Activated CD8-positive, alpha-beta memory T cell treated with anti-CD3 and anti-CD28 coated beads, Interleukin-2, amount 50 U/mL, for 48 hours (primary cell): ENCODE measurements at regions not wholly inside any gene's neighbourhood (a gene's known extent, or its start where the extent isn't known, plus 50 kb on each side); places are given as distances from the start of the nearest gene placed in this dataset.

Source experiments
- DNase-seq: peaks from one replicate; pipeline ENCODE4 v3.0.0-alpha.2; 2020

- no peak for DNase-seq
Observed at GRCh38 chr18:40866013-40866645, 1088.9 kb upstream of the PIK3C3 start.

- DNase-seq: no peak
Observed at GRCh38 chr18:40864846-40865245, 1090.2 kb upstream of the PIK3C3 start.

GRCh38 chr18:40863801-40864200, 1091.2 kb upstream of the PIK3C3 start:
- DNase-seq: no peak

DNA sequence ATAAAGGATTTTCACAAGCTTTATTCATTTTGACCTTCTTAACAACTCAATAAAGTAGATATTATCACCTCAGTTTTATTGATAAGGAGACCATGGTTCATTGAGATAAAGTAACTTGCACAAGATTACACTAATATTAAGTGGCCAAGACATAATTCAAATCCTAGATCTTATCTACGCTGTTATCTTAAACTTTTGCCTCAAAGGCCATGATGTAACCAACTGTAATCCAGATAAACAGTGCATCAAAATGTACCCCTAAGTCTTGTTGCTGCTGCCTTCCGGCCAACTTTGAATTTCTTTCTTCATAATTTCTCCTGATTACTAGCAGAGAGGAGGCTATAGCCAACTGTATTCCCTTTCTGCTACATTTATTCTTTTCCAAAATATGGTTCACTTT, 1094.8 kb upstream of the PIK3C3 start:
- no peak for DNase-seq

DNA sequence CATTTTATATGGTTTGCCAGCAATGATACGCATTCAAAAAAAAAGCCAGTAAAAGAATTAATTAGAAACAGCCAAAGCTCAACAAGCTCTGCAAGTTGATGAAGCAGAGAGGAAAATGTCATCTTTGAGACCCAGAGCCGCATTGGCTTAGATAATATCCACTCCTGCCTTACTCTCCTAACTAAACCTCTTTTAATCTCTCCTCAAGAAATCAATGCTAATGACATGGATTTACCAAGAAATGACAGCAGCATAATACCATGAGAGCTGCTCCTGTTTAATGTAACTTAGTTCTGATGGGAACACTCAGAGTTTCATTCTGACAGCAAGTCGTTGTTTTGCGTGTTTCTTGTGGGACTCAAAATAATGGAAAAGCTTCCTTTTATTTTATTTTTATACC, 1099.4 kb upstream of the PIK3C3 start:
- no peak for DNase-seq

DNA sequence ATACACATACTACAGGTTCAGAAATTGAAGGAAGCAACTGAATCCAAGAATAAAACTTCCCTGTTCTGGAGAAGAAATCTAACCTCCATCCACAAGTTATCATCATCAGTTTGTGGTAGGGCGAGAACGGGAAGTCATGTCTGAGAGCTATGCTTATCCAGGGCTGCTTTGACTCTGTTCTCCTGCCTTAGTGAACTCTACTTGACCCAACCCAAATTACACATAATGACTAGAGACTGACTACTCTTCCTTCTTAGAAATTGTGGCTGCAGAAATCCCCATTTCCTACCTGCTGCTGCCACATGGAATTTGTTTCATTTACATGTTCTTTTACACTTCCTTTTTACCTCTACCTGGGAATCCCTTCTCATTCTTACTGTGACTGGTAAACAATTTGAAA, 1102.6 kb upstream of the PIK3C3 start:
- DNase-seq: no peak

DNA sequence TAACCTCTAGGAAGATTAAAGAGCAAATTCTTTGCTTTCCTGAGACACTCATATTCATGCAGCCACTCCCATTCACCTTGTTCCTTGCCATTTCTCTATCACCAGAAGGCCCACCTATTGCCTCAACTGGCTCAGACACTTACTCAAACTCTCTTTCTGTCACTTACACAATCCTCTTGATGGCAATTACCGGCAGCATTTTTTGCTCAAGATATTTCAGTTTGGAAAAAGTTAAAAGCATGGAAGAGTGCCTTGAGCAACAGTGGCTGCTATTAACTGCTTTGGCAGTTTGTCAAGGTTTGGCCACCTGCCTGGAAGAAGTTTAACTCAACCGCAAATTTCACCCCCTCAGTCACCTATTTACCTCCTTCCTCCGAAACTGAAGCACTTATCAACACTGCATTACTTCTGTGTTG, 1104.0 kb upstream of the PIK3C3 start:
- DNase-seq: no peak

GRCh38 chr18:40849886-40850285, 1105.1 kb upstream of the PIK3C3 start:
- DNase-seq: no peak

- DNase-seq: no peak
Observed at GRCh38 chr18:40841467-40841866, 1113.6 kb upstream of the PIK3C3 start.

- no peak for DNase-seq
Observed at GRCh38 chr18:40841063-40841462, 1114.0 kb upstream of the PIK3C3 start.

- DNase-seq: no peak
Observed at GRCh38 chr18:40832362-40832761, 1122.7 kb upstream of the PIK3C3 start.

- no peak for DNase-seq
Observed at GRCh38 chr18:40824291-40824690, 1130.7 kb upstream of the PIK3C3 start.

DNA sequence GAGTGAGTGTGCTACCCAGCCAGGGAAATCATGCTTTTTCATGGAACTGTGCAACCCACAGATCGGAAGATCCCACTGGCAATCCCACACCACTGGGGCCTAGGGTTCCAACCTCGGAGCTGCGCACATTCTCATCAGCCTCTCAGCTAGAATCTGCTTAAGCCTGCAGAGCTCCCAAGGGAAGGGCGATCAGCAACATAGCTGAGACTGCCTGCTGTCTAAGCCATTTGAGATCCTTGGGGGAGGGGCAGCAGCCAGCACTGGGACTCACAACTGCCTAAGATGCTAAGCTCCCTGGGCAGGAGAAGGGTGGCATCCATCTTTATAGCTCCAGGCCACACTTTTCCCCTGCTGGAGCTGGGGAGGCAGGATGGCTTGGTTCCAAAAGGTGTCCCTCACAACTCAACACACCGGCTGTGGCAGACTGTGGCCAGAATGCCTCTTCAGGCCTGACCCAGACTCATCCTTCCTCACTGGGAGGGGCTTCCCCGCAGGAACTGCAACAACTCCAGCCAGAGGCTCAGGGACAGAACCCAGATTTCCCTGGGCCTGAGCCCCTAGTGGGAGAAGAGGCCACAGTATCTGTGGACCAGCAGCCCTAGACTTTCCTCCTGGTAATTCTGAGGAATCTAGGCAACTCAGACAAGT, 1133.3 kb upstream of the PIK3C3 start:
- DNase-seq: no peak

GRCh38 chr18:40812981-40813515, 1142.0 kb upstream of the PIK3C3 start:
- no peak for DNase-seq

GRCh38 chr18:40810372-40810771, 1144.7 kb upstream of the PIK3C3 start:
- DNase-seq: no peak

DNA sequence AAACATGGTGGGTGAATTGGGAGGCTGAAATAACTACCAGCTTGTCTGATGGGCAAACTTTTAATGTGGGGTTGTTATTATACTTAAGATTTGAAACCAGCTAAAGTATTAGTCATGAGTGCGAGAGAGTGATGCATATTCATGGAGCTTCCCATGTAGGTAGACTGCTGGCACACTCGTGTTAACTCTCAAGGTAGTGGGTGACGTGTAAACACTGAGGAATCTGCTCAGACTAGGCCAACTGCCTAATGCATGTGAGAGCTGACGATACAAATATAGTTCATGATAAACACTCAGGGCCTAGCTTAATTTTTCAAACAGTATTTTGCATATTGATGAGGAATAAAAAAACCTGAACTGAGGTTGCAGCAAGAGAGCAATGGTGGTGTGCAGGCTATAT, 1165.7 kb upstream of the PIK3C3 start:
- no peak for DNase-seq

- DNase-seq: no peak
Observed at GRCh38 chr18:40782453-40783130, 1172.4 kb upstream of the PIK3C3 start.

- no peak for DNase-seq
Observed at GRCh38 chr18:40769786-40770185, 1185.2 kb upstream of the PIK3C3 start.

DNA sequence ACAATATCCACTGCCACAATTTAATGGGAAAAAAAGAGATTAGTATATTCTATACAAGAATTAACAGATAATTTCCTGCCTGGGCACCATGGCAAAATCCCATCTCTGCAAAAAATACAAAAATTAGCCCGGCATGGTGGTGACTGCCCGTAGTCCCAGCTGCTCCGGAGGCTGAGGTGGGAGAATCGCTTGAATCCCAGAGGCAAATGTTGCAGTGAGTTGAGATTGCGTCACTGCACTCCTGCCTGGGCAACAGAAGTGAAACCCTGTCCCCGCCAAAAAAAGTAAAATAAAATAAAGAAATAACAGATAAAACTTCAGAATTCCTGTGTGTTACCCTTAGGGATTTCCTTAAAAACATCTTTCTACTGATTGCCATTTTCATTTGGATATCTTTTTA, 1194.8 kb upstream of the PIK3C3 start:
- no peak for DNase-seq

GRCh38 chr18:40754477-40754876, 1200.6 kb upstream of the PIK3C3 start:
- DNase-seq: no peak

GRCh38 chr18:40752316-40752715, 1202.7 kb upstream of the PIK3C3 start:
- no peak for DNase-seq

DNA sequence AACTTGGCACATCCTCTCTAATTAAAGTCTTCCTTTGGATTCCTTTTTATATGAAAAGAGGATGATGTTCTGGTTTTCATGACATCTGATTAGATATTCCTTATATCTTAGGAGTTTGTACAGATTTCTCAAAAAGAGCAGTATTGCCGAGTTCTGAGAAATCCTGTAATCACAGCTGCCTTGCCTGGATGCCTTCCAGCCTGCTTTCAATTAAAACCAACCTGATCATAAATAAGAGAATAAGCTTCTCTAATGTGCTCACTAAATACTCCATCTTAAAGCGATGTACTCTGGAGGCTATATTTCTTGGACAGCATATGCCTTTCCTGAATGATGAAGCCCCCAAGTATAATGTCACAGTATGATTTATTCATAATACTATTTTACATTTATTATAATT, 1203.8 kb upstream of the PIK3C3 start:
- no peak for DNase-seq

- DNase-seq: no peak
Observed at GRCh38 chr18:40739029-40739428, 1216.0 kb upstream of the PIK3C3 start.

- DNase-seq: no peak
Observed at GRCh38 chr18:40738321-40738880, 1216.6 kb upstream of the PIK3C3 start.
